HEK293 (cell line): ENCODE measurements at regions not wholly inside any gene's neighbourhood (a gene's known extent, or its start where the extent isn't known, plus 50 kb on each side); places are given as distances from the start of the nearest gene placed in this dataset.

Experiments
- BCL11B ChIP-seq: fragments of 450-650 bp; formaldehyde crosslinking; IDR thresholded peaks from 2 replicates; pipeline ENCODE4 v1.5.1; 2016; ENCODE audit warnings: low read depth, missing biosample characterization, missing genetic modification characterization
- FEZF1 ChIP-seq: fragments of 450-650 bp; formaldehyde crosslinking; IDR thresholded peaks from 2 replicates; pipeline ENCODE4 v1.5.1; 2016; ENCODE audit warnings: missing biosample characterization, missing genetic modification characterization
- GLIS1 ChIP-seq: fragments of 450-650 bp; formaldehyde crosslinking; IDR thresholded peaks from 2 replicates; pipeline ENCODE4 v1.5.1; 2016; ENCODE audit warnings: missing biosample characterization, missing genetic modification characterization
- OSR2 ChIP-seq: fragments of 450-650 bp; formaldehyde crosslinking; IDR thresholded peaks from 2 replicates; pipeline ENCODE4 v1.5.1; 2016; ENCODE audit warnings: missing biosample characterization, missing genetic modification characterization
- REPIN1 ChIP-seq: fragments of 450-650 bp; formaldehyde crosslinking; IDR thresholded peaks from 2 replicates; pipeline ENCODE4 v1.5.1; 2017; ENCODE audit warnings: missing biosample characterization, missing genetic modification characterization, low read depth
- SP7 ChIP-seq: fragments of 450-650 bp; formaldehyde crosslinking; IDR thresholded peaks from 2 replicates; pipeline ENCODE4 v1.5.1; 2016; ENCODE audit warnings: missing biosample characterization, missing genetic modification characterization
- YY2 ChIP-seq: fragments of 450-650 bp; formaldehyde crosslinking; IDR thresholded peaks from 2 replicates; pipeline ENCODE4 v1.5.1; 2016; ENCODE audit warnings: missing biosample characterization, missing genetic modification characterization
- ZNF138 ChIP-seq: fragments of 450-650 bp; formaldehyde crosslinking; IDR thresholded peaks from 2 replicates; pipeline ENCODE4 v1.5.1; 2016; ENCODE audit warnings: missing biosample characterization, missing genetic modification characterization, borderline replicate concordance
- ZNF341 ChIP-seq: fragments of 450-650 bp; formaldehyde crosslinking; IDR thresholded peaks from 2 replicates; pipeline ENCODE4; 2016; ENCODE audit warnings: low read depth, missing biosample characterization, missing genetic modification characterization
- ZNF433 ChIP-seq: fragments of 450-650 bp; formaldehyde crosslinking; IDR thresholded peaks from 2 replicates; pipeline ENCODE4 v1.5.1; 2016; ENCODE audit warnings: missing biosample characterization, missing genetic modification characterization, low read depth
- ZNF510 ChIP-seq: fragments of 450-650 bp; formaldehyde crosslinking; IDR thresholded peaks from 2 replicates; pipeline ENCODE4 v1.5.1; 2018; ENCODE audit warnings: mild to moderate bottlenecking, missing genetic modification characterization, missing biosample characterization; ENCODE audit not compliant: insufficient replicate concordance
- ZNF548 ChIP-seq: fragments of 450-650 bp; formaldehyde crosslinking; IDR thresholded peaks from 2 replicates; pipeline ENCODE4 v1.5.1; 2016; ENCODE audit warnings: missing biosample characterization, missing genetic modification characterization
- ZNF560 ChIP-seq: fragments of 450-650 bp; formaldehyde crosslinking; IDR thresholded peaks from 2 replicates; pipeline ENCODE4 v1.5.1; 2017; ENCODE audit warnings: missing biosample characterization, missing genetic modification characterization, borderline replicate concordance
- ZNF624 ChIP-seq: fragments of 450-650 bp; formaldehyde crosslinking; IDR thresholded peaks from 2 replicates; pipeline ENCODE4 v1.5.1; 2017; ENCODE audit warnings: missing biosample characterization, missing genetic modification characterization
- ZNF626 ChIP-seq: fragments of 450-650 bp; sonication (Bioruptor Pico); formaldehyde crosslinking; IDR thresholded peaks from 2 replicates; pipeline ENCODE4 v1.5.1; 2018; ENCODE audit warnings: missing biosample characterization, missing genetic modification characterization, inconsistent platforms
- ZNF658 ChIP-seq: fragments of 450-650 bp; formaldehyde crosslinking; IDR thresholded peaks from 2 replicates; pipeline ENCODE4; 2016; ENCODE audit warnings: missing biosample characterization, missing genetic modification characterization
- ZNF677 ChIP-seq: fragments of 450-650 bp; IDR thresholded peaks from 2 replicates; pipeline ENCODE4 v1.5.0; 2018; ENCODE audit warnings: missing biosample characterization, mild to moderate bottlenecking, missing genetic modification characterization, moderate library complexity
- ZNF776 ChIP-seq: fragments of 450-650 bp; formaldehyde crosslinking; IDR thresholded peaks from 2 replicates; pipeline ENCODE4 v1.5.0; 2017; ENCODE audit warnings: missing biosample characterization, missing genetic modification characterization, borderline replicate concordance
- ZNF785 ChIP-seq: fragments of 450-650 bp; formaldehyde crosslinking; IDR thresholded peaks from 2 replicates; pipeline ENCODE4 v1.5.1; 2016; ENCODE audit warnings: missing biosample characterization, missing genetic modification characterization
- ZNF843 ChIP-seq: fragments of 450-650 bp; formaldehyde crosslinking; IDR thresholded peaks from 2 replicates; pipeline ENCODE4 v1.5.1; 2016; ENCODE audit warnings: missing biosample characterization, missing genetic modification characterization
- TF ChIP-seq, protein P1 (sequence below): fragments of 450-650 bp; formaldehyde crosslinking; IDR thresholded peaks from 2 replicates; pipeline ENCODE4 v1.5.1; 2016; ENCODE audit warnings: missing biosample characterization, missing genetic modification characterization, borderline replicate concordance
- TF ChIP-seq, protein P2 (sequence below): fragments of 450-650 bp; formaldehyde crosslinking; IDR thresholded peaks from 2 replicates; pipeline ENCODE4 v1.5.1; 2016; ENCODE audit warnings: missing biosample characterization, missing genetic modification characterization
- TF ChIP-seq, protein P3 (sequence below): fragments of 450-650 bp; formaldehyde crosslinking; IDR thresholded peaks from 2 replicates; pipeline ENCODE4 v1.5.1; 2016; ENCODE audit warnings: missing biosample characterization, missing genetic modification characterization
- TF ChIP-seq, protein P4 (sequence below): fragments of 450-650 bp; formaldehyde crosslinking; IDR thresholded peaks from 2 replicates; pipeline ENCODE4 v1.5.1; 2016; ENCODE audit warnings: missing biosample characterization, missing genetic modification characterization
- TF ChIP-seq, protein P5 (sequence below): fragments of 450-650 bp; formaldehyde crosslinking; IDR thresholded peaks from 2 replicates; pipeline ENCODE4 v1.5.1; 2016; ENCODE audit warnings: missing biosample characterization, missing genetic modification characterization
- TF ChIP-seq, protein P6 (sequence below): fragments of 450-650 bp; formaldehyde crosslinking; IDR thresholded peaks from 2 replicates; pipeline ENCODE4 v1.5.1; 2016; ENCODE audit warnings: missing biosample characterization, missing genetic modification characterization
- TF ChIP-seq, protein P7 (sequence below): fragments of 450-650 bp; formaldehyde crosslinking; IDR thresholded peaks from 2 replicates; pipeline ENCODE4 v1.5.1; 2017; ENCODE audit warnings: missing biosample characterization, missing genetic modification characterization

DNA sequence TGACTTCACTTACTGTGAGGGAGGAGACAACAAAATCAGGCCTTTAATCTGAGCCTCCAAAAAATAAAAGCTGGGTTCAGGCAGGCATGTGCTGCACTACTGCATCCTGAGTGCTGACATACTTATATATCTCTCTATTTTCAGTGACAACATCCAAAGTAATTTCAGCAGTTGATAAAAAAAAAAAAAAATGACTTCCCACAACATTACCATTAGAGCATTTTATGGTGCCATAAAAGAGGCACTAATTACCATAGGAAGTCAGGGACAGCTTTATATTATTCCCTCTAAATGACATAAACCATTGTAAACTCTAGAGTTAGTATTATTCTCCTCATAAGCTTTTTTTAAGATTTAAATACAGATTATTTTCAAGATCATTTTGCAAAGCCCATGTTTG is 346.1 kb downstream of the SLCO4C1 start (continued):
- TF ChIP-seq, protein P1, sequence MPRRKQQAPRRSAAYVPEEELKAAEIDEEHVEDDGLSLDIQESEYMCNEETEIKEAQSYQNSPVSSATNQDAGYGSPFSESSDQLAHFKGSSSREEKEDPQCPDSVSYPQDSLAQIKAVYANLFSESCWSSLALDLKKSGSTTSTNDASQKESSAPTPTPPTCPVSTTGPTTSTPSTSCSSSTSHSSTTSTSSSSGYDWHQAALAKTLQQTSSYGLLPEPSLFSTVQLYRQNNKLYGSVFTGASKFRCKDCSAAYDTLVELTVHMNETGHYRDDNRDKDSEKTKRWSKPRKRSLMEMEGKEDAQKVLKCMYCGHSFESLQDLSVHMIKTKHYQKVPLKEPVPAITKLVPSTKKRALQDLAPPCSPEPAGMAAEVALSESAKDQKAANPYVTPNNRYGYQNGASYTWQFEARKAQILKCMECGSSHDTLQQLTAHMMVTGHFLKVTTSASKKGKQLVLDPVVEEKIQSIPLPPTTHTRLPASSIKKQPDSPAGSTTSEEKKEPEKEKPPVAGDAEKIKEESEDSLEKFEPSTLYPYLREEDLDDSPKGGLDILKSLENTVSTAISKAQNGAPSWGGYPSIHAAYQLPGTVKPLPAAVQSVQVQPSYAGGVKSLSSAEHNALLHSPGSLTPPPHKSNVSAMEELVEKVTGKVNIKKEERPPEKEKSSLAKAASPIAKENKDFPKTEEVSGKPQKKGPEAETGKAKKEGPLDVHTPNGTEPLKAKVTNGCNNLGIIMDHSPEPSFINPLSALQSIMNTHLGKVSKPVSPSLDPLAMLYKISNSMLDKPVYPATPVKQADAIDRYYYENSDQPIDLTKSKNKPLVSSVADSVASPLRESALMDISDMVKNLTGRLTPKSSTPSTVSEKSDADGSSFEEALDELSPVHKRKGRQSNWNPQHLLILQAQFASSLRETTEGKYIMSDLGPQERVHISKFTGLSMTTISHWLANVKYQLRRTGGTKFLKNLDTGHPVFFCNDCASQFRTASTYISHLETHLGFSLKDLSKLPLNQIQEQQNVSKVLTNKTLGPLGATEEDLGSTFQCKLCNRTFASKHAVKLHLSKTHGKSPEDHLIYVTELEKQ, result no peak
- TF ChIP-seq ZNF548 (tag by site-specific recombination) (no peak), ZNF341 (tag by site-specific recombination) (no peak), ZNF843 (tag by site-specific recombination) (peak; percentile 42; the same call in 1 of the 2 replicates), OSR2 (peak; percentile 61; the same call in 1 of the 2 replicates), ZNF785 (tag by site-specific recombination) (no peak), GLIS1 (tag by site-specific recombination) (no peak), ZNF658 (tag by site-specific recombination) (no peak), ZNF433 (tag by site-specific recombination) (no peak), YY2 (tag by site-specific recombination) (no peak), ZNF138 (tag by site-specific recombination) (no peak), FEZF1 (tag by site-specific recombination) (peak; percentile 66), ZNF560 (tag by site-specific recombination) (no peak), ZNF677 (no peak), ZNF510 (tag by site-specific recombination) (no peak), SP7 (tag by site-specific recombination) (no peak), ZNF776 (tag by site-specific recombination) (no peak), ZNF624 (no peak), BCL11B (tag by site-specific recombination) (no peak), REPIN1 (no peak), ZNF626 (tag by site-specific recombination) (no peak)
- TF ChIP-seq, protein P2, sequence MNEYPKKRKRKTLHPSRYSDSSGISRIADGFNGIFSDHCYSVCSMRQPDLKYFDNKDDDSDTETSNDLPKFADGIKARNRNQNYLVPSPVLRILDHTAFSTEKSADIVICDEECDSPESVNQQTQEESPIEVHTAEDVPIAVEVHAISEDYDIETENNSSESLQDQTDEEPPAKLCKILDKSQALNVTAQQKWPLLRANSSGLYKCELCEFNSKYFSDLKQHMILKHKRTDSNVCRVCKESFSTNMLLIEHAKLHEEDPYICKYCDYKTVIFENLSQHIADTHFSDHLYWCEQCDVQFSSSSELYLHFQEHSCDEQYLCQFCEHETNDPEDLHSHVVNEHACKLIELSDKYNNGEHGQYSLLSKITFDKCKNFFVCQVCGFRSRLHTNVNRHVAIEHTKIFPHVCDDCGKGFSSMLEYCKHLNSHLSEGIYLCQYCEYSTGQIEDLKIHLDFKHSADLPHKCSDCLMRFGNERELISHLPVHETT (tag by site-specific recombination), result no peak
- TF ChIP-seq, protein P3, sequence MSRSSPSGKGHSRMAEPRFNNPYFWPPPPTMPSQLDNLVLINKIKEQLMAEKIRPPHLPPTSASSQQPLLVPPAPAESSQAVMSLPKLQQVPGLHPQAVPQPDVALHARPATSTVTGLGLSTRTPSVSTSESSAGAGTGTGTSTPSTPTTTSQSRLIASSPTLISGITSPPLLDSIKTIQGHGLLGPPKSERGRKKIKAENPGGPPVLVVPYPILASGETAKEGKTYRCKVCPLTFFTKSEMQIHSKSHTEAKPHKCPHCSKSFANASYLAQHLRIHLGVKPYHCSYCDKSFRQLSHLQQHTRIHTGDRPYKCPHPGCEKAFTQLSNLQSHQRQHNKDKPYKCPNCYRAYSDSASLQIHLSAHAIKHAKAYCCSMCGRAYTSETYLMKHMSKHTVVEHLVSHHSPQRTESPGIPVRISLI, result peak; percentile 40; the same call in 1 of the 2 replicates
- TF ChIP-seq, protein P4, sequence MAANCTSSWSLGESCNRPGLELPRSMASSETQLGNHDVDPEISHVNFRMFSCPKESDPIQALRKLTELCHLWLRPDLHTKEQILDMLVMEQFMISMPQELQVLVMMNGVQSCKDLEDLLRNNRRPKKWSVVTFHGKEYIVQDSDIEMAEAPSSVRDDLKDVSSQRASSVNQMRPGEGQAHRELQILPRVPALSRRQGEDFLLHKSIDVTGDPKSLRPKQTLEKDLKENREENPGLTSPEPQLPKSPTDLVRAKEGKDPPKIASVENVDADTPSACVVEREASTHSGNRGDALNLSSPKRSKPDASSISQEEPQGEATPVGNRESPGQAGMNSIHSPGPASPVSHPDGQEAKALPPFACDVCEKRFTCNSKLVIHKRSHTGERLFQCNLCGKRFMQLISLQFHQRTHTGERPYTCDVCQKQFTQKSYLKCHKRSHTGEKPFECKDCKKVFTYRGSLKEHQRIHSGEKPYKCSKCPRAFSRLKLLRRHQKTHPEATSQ (tag by site-specific recombination), result no peak
- TF ChIP-seq, protein P5, sequence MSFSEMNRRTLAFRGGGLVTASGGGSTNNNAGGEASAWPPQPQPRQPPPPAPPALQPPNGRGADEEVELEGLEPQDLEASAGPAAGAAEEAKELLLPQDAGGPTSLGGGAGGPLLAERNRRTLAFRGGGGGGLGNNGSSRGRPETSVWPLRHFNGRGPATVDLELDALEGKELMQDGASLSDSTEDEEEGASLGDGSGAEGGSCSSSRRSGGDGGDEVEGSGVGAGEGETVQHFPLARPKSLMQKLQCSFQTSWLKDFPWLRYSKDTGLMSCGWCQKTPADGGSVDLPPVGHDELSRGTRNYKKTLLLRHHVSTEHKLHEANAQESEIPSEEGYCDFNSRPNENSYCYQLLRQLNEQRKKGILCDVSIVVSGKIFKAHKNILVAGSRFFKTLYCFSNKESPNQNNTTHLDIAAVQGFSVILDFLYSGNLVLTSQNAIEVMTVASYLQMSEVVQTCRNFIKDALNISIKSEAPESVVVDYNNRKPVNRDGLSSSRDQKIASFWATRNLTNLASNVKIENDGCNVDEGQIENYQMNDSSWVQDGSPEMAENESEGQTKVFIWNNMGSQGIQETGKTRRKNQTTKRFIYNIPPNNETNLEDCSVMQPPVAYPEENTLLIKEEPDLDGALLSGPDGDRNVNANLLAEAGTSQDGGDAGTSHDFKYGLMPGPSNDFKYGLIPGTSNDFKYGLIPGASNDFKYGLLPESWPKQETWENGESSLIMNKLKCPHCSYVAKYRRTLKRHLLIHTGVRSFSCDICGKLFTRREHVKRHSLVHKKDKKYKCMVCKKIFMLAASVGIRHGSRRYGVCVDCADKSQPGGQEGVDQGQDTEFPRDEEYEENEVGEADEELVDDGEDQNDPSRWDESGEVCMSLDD (tag by site-specific recombination), result no peak
- TF ChIP-seq, protein P6, sequence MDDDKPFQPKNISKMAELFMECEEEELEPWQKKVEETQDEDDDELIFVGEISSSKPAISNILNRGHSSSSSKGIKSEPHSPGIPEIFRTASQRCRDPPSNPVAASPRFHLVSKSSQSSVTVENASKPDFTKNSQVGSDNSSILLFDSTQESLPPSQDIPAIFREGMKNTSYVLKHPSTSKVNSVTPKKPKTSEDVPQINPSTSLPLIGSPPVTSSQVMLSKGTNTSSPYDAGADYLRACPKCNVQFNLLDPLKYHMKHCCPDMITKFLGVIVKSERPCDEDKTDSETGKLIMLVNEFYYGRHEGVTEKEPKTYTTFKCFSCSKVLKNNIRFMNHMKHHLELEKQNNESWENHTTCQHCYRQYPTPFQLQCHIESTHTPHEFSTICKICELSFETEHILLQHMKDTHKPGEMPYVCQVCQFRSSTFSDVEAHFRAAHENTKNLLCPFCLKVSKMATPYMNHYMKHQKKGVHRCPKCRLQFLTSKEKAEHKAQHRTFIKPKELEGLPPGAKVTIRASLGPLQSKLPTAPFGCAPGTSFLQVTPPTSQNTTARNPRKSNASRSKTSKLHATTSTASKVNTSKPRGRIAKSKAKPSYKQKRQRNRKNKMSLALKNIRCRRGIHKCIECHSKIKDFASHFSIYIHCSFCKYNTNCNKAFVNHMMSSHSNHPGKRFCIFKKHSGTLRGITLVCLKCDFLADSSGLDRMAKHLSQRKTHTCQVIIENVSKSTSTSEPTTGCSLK, result no peak
- TF ChIP-seq, protein P7, sequence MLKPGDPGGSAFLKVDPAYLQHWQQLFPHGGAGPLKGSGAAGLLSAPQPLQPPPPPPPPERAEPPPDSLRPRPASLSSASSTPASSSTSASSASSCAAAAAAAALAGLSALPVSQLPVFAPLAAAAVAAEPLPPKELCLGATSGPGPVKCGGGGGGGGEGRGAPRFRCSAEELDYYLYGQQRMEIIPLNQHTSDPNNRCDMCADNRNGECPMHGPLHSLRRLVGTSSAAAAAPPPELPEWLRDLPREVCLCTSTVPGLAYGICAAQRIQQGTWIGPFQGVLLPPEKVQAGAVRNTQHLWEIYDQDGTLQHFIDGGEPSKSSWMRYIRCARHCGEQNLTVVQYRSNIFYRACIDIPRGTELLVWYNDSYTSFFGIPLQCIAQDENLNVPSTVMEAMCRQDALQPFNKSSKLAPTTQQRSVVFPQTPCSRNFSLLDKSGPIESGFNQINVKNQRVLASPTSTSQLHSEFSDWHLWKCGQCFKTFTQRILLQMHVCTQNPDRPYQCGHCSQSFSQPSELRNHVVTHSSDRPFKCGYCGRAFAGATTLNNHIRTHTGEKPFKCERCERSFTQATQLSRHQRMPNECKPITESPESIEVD (tag by site-specific recombination), result peak; percentile 61
